DOHH2 (cell line): ENCODE measurements at regions not wholly inside any gene's neighbourhood (a gene's known extent, or its start where the extent isn't known, plus 50 kb on each side); places are given as distances from the start of the nearest gene placed in this dataset.

Experiments used
- H3F3A ChIP-seq: fragments of 200-600 bp; sonication (generic), shearing (Covaris generic); 2 replicates; pipeline ENCODE4 v1.6.0; 2016; ENCODE audit warnings: antibody characterized with exemption, mild to moderate bottlenecking; ENCODE audit not compliant: control insufficient read depth, insufficient read depth
- H3K27ac ChIP-seq: fragments of 200-600 bp; sonication (generic); 2 replicates; pipeline ENCODE4 v1.5.1; 2014; ENCODE audit warnings: low read depth, mild to moderate bottlenecking, low read length, moderate library complexity
- H3K27me3 ChIP-seq: fragments of 200-600 bp; sonication (generic); 2 replicates; pipeline ENCODE4 v1.6.1; 2014; ENCODE audit warnings: mild to moderate bottlenecking, low read length, mixed read lengths; ENCODE audit not compliant: control insufficient read depth
- H3K36me3 ChIP-seq: fragments of 200-600 bp; sonication (generic); 2 replicates; pipeline ENCODE4 v1.6.1; 2014; ENCODE audit warnings: mild to moderate bottlenecking, low read length, moderate library complexity, mixed read lengths; ENCODE audit not compliant: control insufficient read depth
- H3K4me1 ChIP-seq: fragments of 200-600 bp; sonication (generic); 2 replicates; pipeline ENCODE4 v1.6.1; 2014; ENCODE audit warnings: mild to moderate bottlenecking, low read length, mixed read lengths; ENCODE audit not compliant: control insufficient read depth
- H3K4me2 ChIP-seq: fragments of 200-600 bp; sonication (generic); 2 replicates; pipeline ENCODE4 v1.6.0; 2014; ENCODE audit warnings: mild to moderate bottlenecking, low read length, moderate library complexity
- H3K4me3 ChIP-seq: fragments of 200-600 bp; sonication (generic); 2 replicates; pipeline ENCODE4 v1.5.1; 2014; ENCODE audit warnings: mild to moderate bottlenecking, low read length, mixed read lengths
- H3K79me2 ChIP-seq: fragments of 200-600 bp; sonication (generic); 2 replicates; pipeline ENCODE4 v1.6.1; 2014; ENCODE audit warnings: mild to moderate bottlenecking, low read length, mixed read lengths; ENCODE audit not compliant: control insufficient read depth
- H3K9me2 ChIP-seq: fragments of 200-600 bp; sonication (generic); replicated peaks from 2 replicates; pipeline ENCODE4 v1.6.1; 2014; ENCODE audit warnings: mild to moderate bottlenecking, low read length, mixed read lengths; ENCODE audit not compliant: control insufficient read depth
- H3K9me3 ChIP-seq: fragments of 200-600 bp; sonication (generic); 2 replicates; pipeline ENCODE4 v1.6.1; 2014; ENCODE audit warnings: antibody characterized with exemption, low read length, mixed read lengths; ENCODE audit not compliant: control insufficient read depth, insufficient read depth
- H4K20me1 ChIP-seq: fragments of 200-600 bp; sonication (generic); 2 replicates; pipeline ENCODE4 v1.6.0; 2014; ENCODE audit warnings: low read depth, mild to moderate bottlenecking, antibody characterized with exemption, low read length, moderate library complexity; ENCODE audit not compliant: control insufficient read depth, insufficient read depth
- CTCF ChIP-seq: fragments of 200-600 bp; sonication (generic); IDR thresholded peaks from one replicate; pipeline ENCODE4 v1.5.1; 2014; ENCODE audit warnings: antibody characterized with exemption, mild to moderate bottlenecking, low read depth, low read length; ENCODE audit not compliant: poor library complexity, severe bottlenecking
- EZH2phosphoT487 ChIP-seq: fragments of 200-600 bp; sonication (generic); IDR thresholded peaks from 2 replicates; pipeline ENCODE4 v1.6.1; 2017; ENCODE audit warnings: borderline replicate concordance, mild to moderate bottlenecking, antibody characterized with exemption, low read length, moderate library complexity, mixed read lengths

- Histone ChIP-seq H3K79me2 (no peaks in the 10 kb centered on the region), H3K36me3 (no peaks in the 10 kb centered on the region), H3K27me3 (no peaks in the 10 kb centered on the region), H3K27ac (no peak overlapping the region), H3K9me3 (no peaks in the 10 kb centered on the region), H3K4me2 (no peak overlapping the region), H3K4me3 (no peak overlapping the region), H4K20me1 (no peaks in the 10 kb centered on the region), H3K9me2 (no peaks in the 10 kb centered on the region), H3K4me1 (no peaks in the 10 kb centered on the region), H3F3A (no peaks in the 10 kb centered on the region)
- TF ChIP-seq EZH2phosphoT487 (no peak), CTCF (no peak)
Observed at GRCh38 chr14:101273091-101273490, 288.2 kb upstream of the DIO3 start.

- Histone ChIP-seq H3K9me3 (no peaks in the 10 kb centered on the region), H3K27me3 (no peaks in the 10 kb centered on the region)
- TF ChIP-seq EZH2phosphoT487 (no peak), CTCF (no peak)
Observed at GRCh38 chr14:101276309-101277091, 284.8 kb upstream of the DIO3 start.

GRCh38 chr14:101282418-101282817 is 278.9 kb upstream of the DIO3 start:
- Histone ChIP-seq H3K27me3 (no peaks in the 10 kb centered on the region), H3K79me2 (no peaks in the 10 kb centered on the region), H3K4me1 (no peaks in the 10 kb centered on the region), H3K4me3 (no peak overlapping the region), H4K20me1 (no peaks in the 10 kb centered on the region), H3F3A (no peaks in the 10 kb centered on the region), H3K9me3 (peaks cover 6% of the 10 kb centered on the region; the same call in 1 of the 2 replicates), H3K4me2 (no peak overlapping the region), H3K27ac (no peak overlapping the region), H3K36me3 (no peaks in the 10 kb centered on the region), H3K9me2 (no peaks in the 10 kb centered on the region)
- TF ChIP-seq CTCF (no peak), EZH2phosphoT487 (no peak)

More at GRCh38 chr14:101276309-101277091, 284.8 kb upstream of the DIO3 start:
- Histone ChIP-seq H3K4me2 (no peak overlapping the region), H3K36me3 (no peaks in the 10 kb centered on the region), H3K4me1 (no peaks in the 10 kb centered on the region), H3K4me3 (no peak overlapping the region), H3K79me2 (no peaks in the 10 kb centered on the region), H4K20me1 (no peaks in the 10 kb centered on the region), H3K9me2 (no peaks in the 10 kb centered on the region), H3K27ac (no peak overlapping the region), H3F3A (no peaks in the 10 kb centered on the region)
